GM20000 (cell line): ENCODE measurements at regions not wholly inside any gene's neighbourhood (a gene's known extent, or its start where the extent isn't known, plus 50 kb on each side); places are given as distances from the start of the nearest gene placed in this dataset.

Experiments used
- DNase-seq: peaks from one replicate; pipeline ENCODE4 v3.0.0; 2012; ENCODE audit warnings: low spot score
- TF ChIP-seq, protein P1 (sequence below): IDR thresholded peaks from 2 replicates; pipeline ENCODE4 v1.5.1; 2012; ENCODE audit warnings: mild to moderate bottlenecking, control low read depth; ENCODE audit errors: extremely low read depth, missing control alignments

DNA sequence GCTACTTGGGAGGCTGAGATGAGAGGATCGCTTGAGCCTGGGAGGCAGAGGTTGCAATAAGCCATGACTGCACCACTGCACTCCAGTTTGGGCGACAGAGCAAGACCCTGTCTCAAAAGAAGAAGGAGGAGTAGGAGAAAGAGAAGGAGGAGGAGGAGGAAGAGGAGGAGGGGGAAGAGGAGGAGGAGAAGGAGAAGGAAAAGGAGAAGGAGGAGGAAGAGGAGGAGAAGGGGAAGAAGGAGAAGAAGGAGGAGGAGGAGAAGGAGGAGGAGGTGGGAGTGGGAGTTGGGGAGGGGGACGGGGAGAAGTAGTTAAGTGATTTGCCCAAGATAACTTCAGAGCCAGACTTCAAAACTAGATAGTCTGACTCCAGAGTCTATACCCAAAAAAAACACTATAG is 55.5 kb upstream of the FOXD3 start:
- no peak for DNase-seq
- TF ChIP-seq, protein P1, sequence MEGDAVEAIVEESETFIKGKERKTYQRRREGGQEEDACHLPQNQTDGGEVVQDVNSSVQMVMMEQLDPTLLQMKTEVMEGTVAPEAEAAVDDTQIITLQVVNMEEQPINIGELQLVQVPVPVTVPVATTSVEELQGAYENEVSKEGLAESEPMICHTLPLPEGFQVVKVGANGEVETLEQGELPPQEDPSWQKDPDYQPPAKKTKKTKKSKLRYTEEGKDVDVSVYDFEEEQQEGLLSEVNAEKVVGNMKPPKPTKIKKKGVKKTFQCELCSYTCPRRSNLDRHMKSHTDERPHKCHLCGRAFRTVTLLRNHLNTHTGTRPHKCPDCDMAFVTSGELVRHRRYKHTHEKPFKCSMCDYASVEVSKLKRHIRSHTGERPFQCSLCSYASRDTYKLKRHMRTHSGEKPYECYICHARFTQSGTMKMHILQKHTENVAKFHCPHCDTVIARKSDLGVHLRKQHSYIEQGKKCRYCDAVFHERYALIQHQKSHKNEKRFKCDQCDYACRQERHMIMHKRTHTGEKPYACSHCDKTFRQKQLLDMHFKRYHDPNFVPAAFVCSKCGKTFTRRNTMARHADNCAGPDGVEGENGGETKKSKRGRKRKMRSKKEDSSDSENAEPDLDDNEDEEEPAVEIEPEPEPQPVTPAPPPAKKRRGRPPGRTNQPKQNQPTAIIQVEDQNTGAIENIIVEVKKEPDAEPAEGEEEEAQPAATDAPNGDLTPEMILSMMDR = no peak

DNA sequence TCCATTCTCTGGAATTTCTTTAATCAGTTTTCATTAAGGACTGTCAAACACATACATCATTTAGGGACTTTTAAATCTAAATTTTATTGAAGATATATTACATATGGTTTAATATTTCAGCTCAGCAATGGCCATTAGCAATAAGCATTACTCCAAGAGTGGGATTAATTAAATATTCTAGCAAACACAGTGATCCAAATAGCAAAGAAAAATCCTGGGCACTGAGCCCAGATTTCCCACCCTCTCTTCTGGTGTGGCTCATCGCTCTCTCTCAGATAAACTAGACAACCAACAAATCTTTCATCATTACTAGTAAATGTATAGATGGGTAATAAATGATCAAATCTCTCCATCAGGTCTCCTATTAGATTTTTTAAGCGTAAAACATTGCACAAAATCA is 53.5 kb upstream of the FOXD3 start:
- no peak for DNase-seq
- TF ChIP-seq, protein P1 = no peak

DNA sequence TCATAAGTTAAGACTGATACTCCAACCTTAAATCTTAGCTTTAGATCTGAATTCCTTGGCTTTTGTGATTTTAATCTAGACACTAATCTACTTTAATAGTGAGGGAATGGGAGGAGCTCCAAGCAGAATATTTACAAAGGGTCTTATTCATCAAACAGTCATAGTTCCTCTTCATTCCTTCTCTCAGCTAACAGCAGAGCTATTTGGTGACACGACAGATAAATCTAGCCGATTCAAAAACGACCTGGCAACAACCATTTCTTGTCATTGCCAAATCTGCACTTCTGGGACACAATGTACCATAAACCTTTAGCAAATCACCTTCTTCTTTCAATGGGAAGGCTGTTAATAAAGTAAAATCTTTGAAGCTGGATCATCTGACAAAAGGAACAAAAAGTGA is 52.8 kb upstream of the FOXD3 start:
- TF ChIP-seq, protein P1 = no peak

More for the DNA sequence above, 52.8 kb upstream of the FOXD3 start:
- DNase-seq = no peak
